Adrenal gland (tissue), 9 donors: ENCODE measurements at regions not wholly inside any gene's neighbourhood (a gene's known extent, or its start where the extent isn't known, plus 50 kb on each side); places are given as distances from the start of the nearest gene placed in this dataset.

Experiments used
- DNase-seq, 7 donors: peaks; one replicate each; pipeline ENCODE4 v3.0.0-alpha.2; 2019 to 2020
- H3K27ac ChIP-seq, 5 donors: fragments of 200-600 bp; sonication (generic) in 4 of 5; 1 replicate in 3 of 5; 2 replicates in 2 of 5; pipeline versions ENCODE4 v1.5.1 to v1.8.0; 2016 to 2020; ENCODE audit warnings: mild to moderate bottlenecking in 1 of 5
- H3K27me3 ChIP-seq: fragments of 200-600 bp; 2 replicates; pipeline ENCODE4 v1.8.0; 2021
- H3K36me3 ChIP-seq, 2 donors: fragments of 200-600 bp; replicated peaks in 1 of 2; 1 replicate in 1 of 2; 2 replicates in 1 of 2; pipeline versions ENCODE4 v1.5.1 to v1.8.0; 2018 to 2022
- H3K4me1 ChIP-seq, 2 donors: fragments of 200-600 bp; replicated peaks in 1 of 2; 1 replicate in 1 of 2; 2 replicates in 1 of 2; pipeline versions ENCODE4 v1.5.1 to v1.8.0; 2018 to 2021
- H3K4me3 ChIP-seq, 4 donors: fragments of 200-600 bp; sonication (generic) in 3 of 4; one replicate each; pipeline ENCODE4 v1.5.1; 2016 to 2018
- H3K9me3 ChIP-seq, 3 donors: fragments of 200-600 bp; sonication (generic) in 1 of 3; replicated peaks in 1 of 3; 1 replicate in 2 of 3; 2 replicates in 1 of 3; pipeline versions ENCODE4 v1.5.1 to v1.8.0; 2016 to 2021
- POLR2A ChIP-seq, 2 donors: fragments of 450-650 bp; IDR thresholded peaks; one replicate each; pipeline ENCODE4 v1.6.1; 2017; ENCODE audit warnings: antibody characterized with exemption in 2 of 2, mild to moderate bottlenecking in 2 of 2, moderate library complexity in 1 of 2
- WGBS, 4 donors: extraction: QIAGEN DNeasy Blood & Tissue Kit in 2 of 4; methylation state at CpG; one replicate each; pipeline versions ENCODE4 v1.1.5 to v1.1.7; 2013 to 2017; 5-methylcytosine and 5-hydroxymethylcytosine counted together
- intact Hi-C, 2 donors: fragments of 100-400 bp; cut with DNase I; formaldehyde crosslinking; loops; one replicate each; pipeline versions ENCODE4 v1.14.1 to v1.15.0; 2022 to 2023
- TF ChIP-seq, protein P1 (sequence below), 6 experiments: fragments of 450-650 bp in 4 of 6; fragments of 200-600 bp in 2 of 6; sonication (generic) in 1 of 6; IDR thresholded peaks; 1 replicate in 5 of 6; 2 replicates in 1 of 6; pipeline versions ENCODE4 v1.5.1 to v1.8.0; 2016 to 2021; ENCODE audit warnings: antibody characterized with exemption in 6 of 6, mild to moderate bottlenecking in 2 of 6, moderate library complexity in 1 of 6
- donor health status: healthy with polysubstance abuse.
- donor health status: Bipolar disorder and iron deficiency.
- donor health status: DM: yes; HTN: yes; CAD: no.
- donor health status: DM: no; HTN: no; CAD: no.
- donor health status: DM: no; HTN: no; CAD: no.

- no peaks in the 10 kb centered on the region for H3K36me3 ChIP-seq
- DNase-seq = no peak
- TF ChIP-seq, protein P1, sequence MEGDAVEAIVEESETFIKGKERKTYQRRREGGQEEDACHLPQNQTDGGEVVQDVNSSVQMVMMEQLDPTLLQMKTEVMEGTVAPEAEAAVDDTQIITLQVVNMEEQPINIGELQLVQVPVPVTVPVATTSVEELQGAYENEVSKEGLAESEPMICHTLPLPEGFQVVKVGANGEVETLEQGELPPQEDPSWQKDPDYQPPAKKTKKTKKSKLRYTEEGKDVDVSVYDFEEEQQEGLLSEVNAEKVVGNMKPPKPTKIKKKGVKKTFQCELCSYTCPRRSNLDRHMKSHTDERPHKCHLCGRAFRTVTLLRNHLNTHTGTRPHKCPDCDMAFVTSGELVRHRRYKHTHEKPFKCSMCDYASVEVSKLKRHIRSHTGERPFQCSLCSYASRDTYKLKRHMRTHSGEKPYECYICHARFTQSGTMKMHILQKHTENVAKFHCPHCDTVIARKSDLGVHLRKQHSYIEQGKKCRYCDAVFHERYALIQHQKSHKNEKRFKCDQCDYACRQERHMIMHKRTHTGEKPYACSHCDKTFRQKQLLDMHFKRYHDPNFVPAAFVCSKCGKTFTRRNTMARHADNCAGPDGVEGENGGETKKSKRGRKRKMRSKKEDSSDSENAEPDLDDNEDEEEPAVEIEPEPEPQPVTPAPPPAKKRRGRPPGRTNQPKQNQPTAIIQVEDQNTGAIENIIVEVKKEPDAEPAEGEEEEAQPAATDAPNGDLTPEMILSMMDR (IDR thresholded peaks at IDR 0.05) = no peak
- TF ChIP-seq POLR2A (IDR thresholded peaks at IDR 0.05) = no peak
- H3K27me3 ChIP-seq = no peaks in the 10 kb centered on the region
- H3K27ac ChIP-seq = no peak overlapping the region
- peaks cover 0 to 5% of the 10 kb centered on the region in 2 donors for H3K4me1 ChIP-seq
- whole genome bisulfite sequencing, 4 donors = 74 to 90% (median 81%) methylated on average over 1 of the region's 1 CpG
- no peaks in the 10 kb centered on the region for H3K9me3 ChIP-seq
- H3K4me3 ChIP-seq = no peak overlapping the region
- intact Hi-C loops = no loop called here
Observed at GRCh38 chr13:32907211-32907610, 109.0 kb upstream of the KL start.

DNA sequence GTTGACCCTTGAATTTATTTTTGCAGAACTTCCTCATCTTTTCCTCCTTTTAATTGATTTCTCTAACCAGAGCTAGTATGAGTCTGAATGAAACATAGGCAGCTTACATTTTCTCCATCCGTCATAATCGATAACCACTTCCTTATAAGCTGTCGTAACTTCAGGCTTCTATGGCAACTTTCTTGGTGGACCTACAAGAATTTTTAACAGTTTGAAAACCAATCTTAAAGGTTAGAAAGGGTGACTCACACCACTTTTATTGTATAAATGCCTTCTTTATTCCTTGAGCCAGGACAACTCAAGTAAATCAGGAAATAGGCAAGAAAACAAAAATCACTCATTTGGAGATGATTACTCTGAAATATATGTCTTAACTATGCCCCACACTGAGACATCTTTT lies 105.7 kb upstream of the KL start:
- no peak for DNase-seq
- intact Hi-C loops = no loop called here
- Histone ChIP-seq H3K4me3 (no peak overlapping the region), H3K36me3 (no peaks in the 10 kb centered on the region), H3K27me3 (no peaks in the 10 kb centered on the region), H3K9me3 (no peaks in the 10 kb centered on the region), H3K27ac (no peak overlapping the region), H3K4me1 (peaks cover 0 to 5% of the 10 kb centered on the region in 2 donors)
- TF ChIP-seq, protein P1 (IDR thresholded peaks at IDR 0.05) = no peak
- TF ChIP-seq POLR2A (IDR thresholded peaks at IDR 0.05) = no peak
- 76 to 87% (median 79%) methylated on average over 3 of the region's 3 CpGs for WGBS, 4 donors

DNA sequence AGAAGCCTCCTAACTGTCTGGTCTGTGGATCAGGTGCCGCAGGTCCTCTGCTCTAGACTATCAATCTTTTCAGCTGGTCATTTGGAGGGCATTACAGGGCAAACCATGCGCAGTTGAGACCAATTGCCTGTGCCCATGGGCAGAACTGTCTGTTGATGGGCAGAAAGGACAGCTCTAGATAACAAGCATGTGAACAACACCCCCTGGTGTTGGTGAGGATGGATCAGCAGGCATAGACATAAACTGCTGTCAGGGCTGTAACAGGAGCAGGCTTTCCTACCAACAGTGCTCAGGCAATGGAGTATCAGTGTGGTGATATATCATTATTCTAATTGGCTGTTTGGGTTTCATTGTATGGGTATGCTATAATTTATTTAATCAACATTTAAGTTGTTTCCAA lies 104.7 kb upstream of the KL start:
- Histone ChIP-seq H3K4me3 (no peak overlapping the region), H3K36me3 (no peaks in the 10 kb centered on the region), H3K27me3 (no peaks in the 10 kb centered on the region), H3K4me1 (no peaks in the 10 kb centered on the region), H3K27ac (no peak overlapping the region), H3K9me3 (no peaks in the 10 kb centered on the region)
- WGBS, 4 donors = 86 to 100% (median 88%) methylated on average over 2 of the region's 2 CpGs
- intact Hi-C loops = no loop called here
- peak in 3 of 7 donors; percentile 10 to 68 (median 15) for DNase-seq
- TF ChIP-seq POLR2A (IDR thresholded peaks at IDR 0.05) = no peak
- TF ChIP-seq, protein P1 (IDR thresholded peaks at IDR 0.05) = peak in 4 of 6 experiments; percentile 13 to 33 (median 25)

GRCh38 chr13:32914686-32915085 lies 101.5 kb upstream of the KL start:
- Histone ChIP-seq H3K9me3 (peaks cover 0 to 3% (median 0%) of the 10 kb centered on the region in 3 donors), H3K4me1 (no peaks in the 10 kb centered on the region), H3K4me3 (no peak overlapping the region), H3K27me3 (no peaks in the 10 kb centered on the region), H3K27ac (no peak overlapping the region), H3K36me3 (no peaks in the 10 kb centered on the region)
- no peak for DNase-seq
- WGBS, 4 donors = 64 to 93% (median 76%) methylated on average over 1 of the region's 1 CpG
- no peak for TF ChIP-seq POLR2A (IDR thresholded peaks at IDR 0.05)
- TF ChIP-seq, protein P1 (IDR thresholded peaks at IDR 0.05) = no peak
- intact Hi-C loops = no loop called here
